HepG2 (cell line): ENCODE measurements at regions not wholly inside any gene's neighbourhood (a gene's known extent, or its start where the extent isn't known, plus 50 kb on each side); places are given as distances from the start of the nearest gene placed in this dataset.
A peak's percentile ranks its signal among the peaks of the same experiment; 100 is the strongest.

Experiments
- ATAC-seq: fragments of 200-7000 bp; cut with Tn5 transposase; 3 replicates; pipeline ENCODE4 v1.9.1; 2020; ENCODE audit warnings: mild to moderate bottlenecking, moderate library complexity
- BruUV-seq: library from RNA; stranded (reverse); fragments of 400-500 nt; replicated peaks from 2 replicates; lab custom pipeline; 2021; lab: Mats Ljungman, UMichigan
- CTCF ChIA-PET: fragments of 300-600 bp; formaldehyde crosslinking; extraction: SDS; loops from one replicate; lab custom pipeline; 2021; ENCODE audit warnings: low total read pairs, inconsistent platforms, low intra/inter-chr PET ratio; lab: Yijun Ruan, JAX
- POLR2A ChIA-PET: fragments of 350-600 bp; sonication (Branson Sonifier 250); formaldehyde crosslinking; loops from one replicate; lab custom pipeline; 2020; ENCODE audit warnings: antibody characterized with exemption, inconsistent platforms; lab: Yijun Ruan, JAX
- DNase-seq: peaks from one replicate; pipeline ENCODE4 v3.0.0-alpha.2; 2015; ENCODE audit warnings: low spot score
- FAIRE-seq: peaks from 3 replicates; lab custom pipeline; 2011; peaks lifted over from hg19 to GRCh38; lab: Jason Lieb, UNC
- H2AFZ ChIP-seq: one replicate; pipeline ENCODE4 v1.6.1; 2011; ENCODE audit warnings: low read length, inconsistent platforms
- H3K27ac ChIP-seq: fragments of 300-600 bp; 3 replicates; pipeline ENCODE4 v1.8.0; 2011; ENCODE audit warnings: mixed run types, mild to moderate bottlenecking, mixed read lengths, low read length, inconsistent platforms; ENCODE audit not compliant: insufficient read depth; ENCODE audit errors: extremely low read length
- H3K27me3 ChIP-seq, 2 experiments: fragments of 200-600 bp in 1 of 2; 2 replicates in 1 of 2; 3 replicates in 1 of 2; pipeline versions ENCODE4 v1.6.0 to v1.8.0; 2011; ENCODE audit warnings: low read length in 2 of 2, mild to moderate bottlenecking in 2 of 2, moderate library complexity in 2 of 2, inconsistent platforms in 1 of 2; ENCODE audit not compliant: insufficient read depth in 2 of 2, control insufficient read depth in 1 of 2
- H3K36me3 ChIP-seq, 2 experiments: fragments of 200-600 bp in 1 of 2; replicated peaks in 1 of 2; 2 replicates in 1 of 2; 3 replicates in 1 of 2; pipeline versions ENCODE4 v1.5.1 to v1.8.0; 2011; ENCODE audit warnings: low read length in 2 of 2, inconsistent platforms in 1 of 2; ENCODE audit not compliant: insufficient read depth in 2 of 2, control insufficient read depth in 1 of 2
- H3K4me1 ChIP-seq: 2 replicates; pipeline ENCODE4 v1.5.1; 2012; ENCODE audit warnings: low read length, inconsistent platforms; ENCODE audit not compliant: insufficient read depth
- H3K4me2 ChIP-seq: 2 replicates; pipeline ENCODE4 v1.6.0; 2011; ENCODE audit warnings: low read depth, low read length, inconsistent platforms
- H3K4me3 ChIP-seq, 3 experiments: fragments of 200-600 bp in 1 of 3; sonication (generic), shearing (Covaris generic) in 1 of 3; replicated peaks in 1 of 3; 2 replicates each; pipeline ENCODE4 v1.5.1; 2011 to 2016; ENCODE audit warnings: low read length in 3 of 3, inconsistent platforms in 2 of 3, low read depth in 2 of 3, mild to moderate bottlenecking in 2 of 3, control low read depth in 1 of 3, mixed read lengths in 1 of 3; ENCODE audit not compliant: insufficient read depth in 1 of 3
- H3K79me2 ChIP-seq: one replicate; pipeline ENCODE4 v1.6.1; 2011; ENCODE audit warnings: low read length, inconsistent platforms; ENCODE audit not compliant: insufficient read depth
- H3K9ac ChIP-seq: 2 replicates; pipeline ENCODE4 v1.6.0; 2011; ENCODE audit warnings: mild to moderate bottlenecking, low read depth, low read length, inconsistent platforms; ENCODE audit not compliant: insufficient read depth
- H3K9me3 ChIP-seq: 2 replicates; pipeline ENCODE4 v1.5.1; 2012; ENCODE audit warnings: mild to moderate bottlenecking, low read length
- H4K20me1 ChIP-seq: 2 replicates; pipeline ENCODE4 v1.6.0; 2011; ENCODE audit warnings: inconsistent platforms, mild to moderate bottlenecking, low read length, moderate library complexity; ENCODE audit not compliant: insufficient read depth
- CEBPB ChIP-seq: IDR thresholded peaks from 2 replicates; pipeline ENCODE4 v1.6.1; 2011; ENCODE audit warnings: low read depth, low read length, improper control_type of control experiment, borderline replicate concordance
- EED ChIP-seq: sonication (generic); formaldehyde crosslinking; IDR thresholded peaks from 2 replicates; pipeline ENCODE4 v1.5.0; 2020; ENCODE audit warnings: mild to moderate bottlenecking, missing genetic modification reagents
- FOSL1 ChIP-seq: sonication (generic); formaldehyde crosslinking; IDR thresholded peaks from 2 replicates; pipeline ENCODE4 v1.9.0; 2021; ENCODE audit warnings: missing genetic modification reagents, borderline replicate concordance
- GATAD2A ChIP-seq: IDR thresholded peaks from 2 replicates; pipeline ENCODE4 v1.6.1; 2016
- SOX5 ChIP-seq: IDR thresholded peaks from 2 replicates; pipeline ENCODE4 v1.6.1; 2016; ENCODE audit warnings: borderline replicate concordance
- ZNF337 ChIP-seq: sonication (generic); formaldehyde crosslinking; IDR thresholded peaks from 2 replicates; pipeline ENCODE4 v1.5.1; 2020; ENCODE audit warnings: missing genetic modification reagents, low read depth, mild to moderate bottlenecking, borderline replicate concordance
- ZNF891 ChIP-seq: sonication (generic); formaldehyde crosslinking; IDR thresholded peaks from 2 replicates; pipeline ENCODE4 v1.5.0; 2020; ENCODE audit warnings: mild to moderate bottlenecking, missing genetic modification reagents
- WGBS: methylation state at CpG from one replicate; pipeline ENCODE4 v1.1.6; 2017; ENCODE audit warnings: low lambda C conversion rate; 5-methylcytosine and 5-hydroxymethylcytosine counted together
- in situ Hi-C: cut with HindIII; loops from 2 replicates; pipeline ENCODE4 v1.10.0; 2017; ENCODE audit warnings: low pct_unique_long_range_greater_than_20kb; ENCODE audit not compliant: extremely low pct_ligation_motif_present
- intact Hi-C: fragments of 100-400 bp; cut with micrococcal nuclease; formaldehyde crosslinking; loops from one replicate; pipeline ENCODE4 v1.10.0; 2022; ENCODE audit not compliant: unreplicated experiment
- TF ChIP-seq, protein P1 (sequence below): sonication (generic); formaldehyde crosslinking; IDR thresholded peaks from 2 replicates; pipeline ENCODE4 v1.8.1; 2023; ENCODE audit warnings: mild to moderate bottlenecking, moderate library complexity, missing genetic modification reagents
- TF ChIP-seq, protein P2 (sequence below): sonication (generic); IDR thresholded peaks from 2 replicates; pipeline ENCODE4 v1.6.1; 2016; ENCODE audit warnings: low read depth, borderline replicate concordance
- TF ChIP-seq, protein P3 (sequence below), 2 experiments: fragments of 450-650 bp in 1 of 2; sonication (generic) in 1 of 2; formaldehyde crosslinking; IDR thresholded peaks; 2 replicates each; pipeline versions ENCODE4 v1.5.0 to v1.8.0; 2020 to 2022; ENCODE audit warnings: mild to moderate bottlenecking in 1 of 2, missing genetic modification reagents in 1 of 2
- TF ChIP-seq, protein P4 (sequence below): sonication (generic); formaldehyde crosslinking; IDR thresholded peaks from 2 replicates; pipeline ENCODE4 v1.5.1; 2020; ENCODE audit warnings: mild to moderate bottlenecking, missing genetic modification reagents, borderline replicate concordance

DNA sequence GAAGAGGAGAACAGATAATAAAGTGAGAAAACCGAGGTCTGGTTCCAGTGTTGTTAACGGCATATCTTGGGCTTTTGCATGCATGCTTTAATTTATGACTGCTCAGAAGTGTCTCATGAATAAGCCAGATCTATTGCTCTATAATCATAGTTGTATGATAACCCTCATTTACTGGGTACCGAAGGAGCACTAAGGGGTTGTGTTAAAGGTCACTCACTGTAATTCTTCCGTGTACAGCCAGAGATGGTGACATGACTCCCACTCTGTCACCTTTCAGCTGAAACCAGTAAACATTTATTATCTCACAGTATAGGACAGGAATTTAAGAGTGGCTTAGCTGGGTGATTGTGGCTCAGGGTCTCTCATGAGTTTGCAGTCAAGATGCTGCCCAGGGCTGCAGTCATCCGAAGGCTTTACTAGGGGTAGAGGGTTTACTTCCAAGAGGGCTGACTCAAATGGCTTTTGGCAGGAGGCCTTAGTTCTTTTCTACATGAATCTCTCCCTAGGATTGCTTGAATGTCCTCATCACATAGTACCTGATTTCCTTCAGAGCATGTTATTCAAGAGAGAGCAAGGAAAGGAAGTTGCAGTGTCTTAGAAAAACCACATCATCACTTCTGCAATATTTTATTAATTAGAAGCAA, 107.0 kb downstream of the NAB1 start (continued):
- TF ChIP-seq, protein P1, sequence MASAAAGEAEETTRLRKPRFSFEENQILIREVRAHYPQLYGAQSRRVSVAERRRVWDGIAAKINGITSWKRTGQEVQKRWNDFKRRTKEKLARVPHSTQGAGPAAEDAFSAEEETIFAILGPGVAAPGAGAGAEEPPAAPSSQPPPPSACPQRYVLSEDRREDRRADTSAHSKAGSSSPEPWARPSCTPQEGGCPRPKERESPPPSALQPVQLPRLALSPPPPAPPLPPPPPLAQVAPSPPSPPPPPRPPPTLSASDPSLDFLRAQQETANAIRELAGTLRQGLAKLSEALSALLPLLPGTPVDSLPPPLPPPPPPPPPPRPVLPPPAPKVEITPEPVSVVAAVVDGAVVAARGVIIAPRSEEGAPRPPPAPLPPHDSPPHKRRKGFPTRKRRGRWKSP: no peak
- no peak for TF ChIP-seq ZNF891 (CRISPR knock-in tag)
- TF ChIP-seq, protein P2, sequence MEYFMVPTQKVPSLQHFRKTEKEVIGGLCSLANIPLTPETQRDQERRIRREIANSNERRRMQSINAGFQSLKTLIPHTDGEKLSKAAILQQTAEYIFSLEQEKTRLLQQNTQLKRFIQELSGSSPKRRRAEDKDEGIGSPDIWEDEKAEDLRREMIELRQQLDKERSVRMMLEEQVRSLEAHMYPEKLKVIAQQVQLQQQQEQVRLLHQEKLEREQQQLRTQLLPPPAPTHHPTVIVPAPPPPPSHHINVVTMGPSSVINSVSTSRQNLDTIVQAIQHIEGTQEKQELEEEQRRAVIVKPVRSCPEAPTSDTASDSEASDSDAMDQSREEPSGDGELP: no peak

DNA sequence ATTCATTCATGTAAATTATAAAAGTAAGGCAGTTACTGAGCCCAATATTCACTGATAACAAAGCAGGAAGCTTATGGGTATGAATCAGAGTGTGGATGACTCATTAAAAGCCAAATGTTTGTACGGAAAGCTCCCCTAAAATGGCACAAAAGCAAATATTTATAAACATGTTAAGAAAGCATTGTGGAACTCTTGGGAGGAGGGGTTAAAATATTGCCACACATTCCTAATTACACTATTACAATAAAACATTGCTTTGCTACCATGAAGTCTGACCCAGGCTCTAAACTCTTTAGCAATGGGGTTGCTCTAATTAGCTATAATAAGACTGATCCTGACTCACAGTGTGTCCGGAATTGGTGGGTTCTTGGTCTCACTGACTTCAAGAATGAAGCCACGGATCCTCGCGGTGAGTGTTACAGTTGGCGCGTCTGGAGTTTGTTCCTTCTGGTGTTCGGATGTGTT, 110.9 kb downstream of the NAB1 start:
- no peaks in the 10 kb centered on the region for H3K27me3 ChIP-seq
- H3K9me3 ChIP-seq: no peaks in the 10 kb centered on the region
- in situ Hi-C loops (no loop called here), intact Hi-C loops (no loop called here)
- POLR2A ChIA-PET: interaction anchor here (0.7 to 1.3 kb wide), 2 partner anchors 50 to 65 kb away, joined by 4 read pairs; no protein-coding TSS in a partner anchor
- H3K9ac ChIP-seq: no peak overlapping the region
- H4K20me1 ChIP-seq: no peaks in the 10 kb centered on the region
- no peak for FAIRE-seq
- no peak overlapping the region for H3K27ac ChIP-seq
- BruUV-seq: no TSS peak
- no peak overlapping the region for H2AFZ ChIP-seq
- ATAC-seq: peak; percentile 49; the same call in 2 of the 3 replicates
- H3K4me2 ChIP-seq: no peak overlapping the region
- peaks cover 8% of the 10 kb centered on the region; the same call in 1 of the 2 replicates for H3K4me1 ChIP-seq
- WGBS: 86% methylated on average over 8 of the region's 8 CpGs
- H3K79me2 ChIP-seq: no peaks in the 10 kb centered on the region
- no peaks in the 10 kb centered on the region for H3K36me3 ChIP-seq
- no peak overlapping the region for H3K4me3 ChIP-seq
- peak; percentile 49 for DNase-seq
- CTCF ChIA-PET: no interaction called here
- TF ChIP-seq, protein P2: no peak
- TF ChIP-seq, protein P3, sequence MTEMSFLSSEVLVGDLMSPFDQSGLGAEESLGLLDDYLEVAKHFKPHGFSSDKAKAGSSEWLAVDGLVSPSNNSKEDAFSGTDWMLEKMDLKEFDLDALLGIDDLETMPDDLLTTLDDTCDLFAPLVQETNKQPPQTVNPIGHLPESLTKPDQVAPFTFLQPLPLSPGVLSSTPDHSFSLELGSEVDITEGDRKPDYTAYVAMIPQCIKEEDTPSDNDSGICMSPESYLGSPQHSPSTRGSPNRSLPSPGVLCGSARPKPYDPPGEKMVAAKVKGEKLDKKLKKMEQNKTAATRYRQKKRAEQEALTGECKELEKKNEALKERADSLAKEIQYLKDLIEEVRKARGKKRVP (CRISPR knock-in tag; IDR thresholded peaks at IDR 0.05): peak in 1 of 2 experiments; percentile 34; a peak in 1 of 4 replicates
- TF ChIP-seq SOX5 (CRISPR knock-in tag): peak; percentile 63; the same call in 1 of the 2 replicates
- TF ChIP-seq GATAD2A (CRISPR knock-in tag): peak; percentile 44; the same call in 1 of the 2 replicates
- TF ChIP-seq EED (CRISPR knock-in tag): no peak
- TF ChIP-seq, protein P4, sequence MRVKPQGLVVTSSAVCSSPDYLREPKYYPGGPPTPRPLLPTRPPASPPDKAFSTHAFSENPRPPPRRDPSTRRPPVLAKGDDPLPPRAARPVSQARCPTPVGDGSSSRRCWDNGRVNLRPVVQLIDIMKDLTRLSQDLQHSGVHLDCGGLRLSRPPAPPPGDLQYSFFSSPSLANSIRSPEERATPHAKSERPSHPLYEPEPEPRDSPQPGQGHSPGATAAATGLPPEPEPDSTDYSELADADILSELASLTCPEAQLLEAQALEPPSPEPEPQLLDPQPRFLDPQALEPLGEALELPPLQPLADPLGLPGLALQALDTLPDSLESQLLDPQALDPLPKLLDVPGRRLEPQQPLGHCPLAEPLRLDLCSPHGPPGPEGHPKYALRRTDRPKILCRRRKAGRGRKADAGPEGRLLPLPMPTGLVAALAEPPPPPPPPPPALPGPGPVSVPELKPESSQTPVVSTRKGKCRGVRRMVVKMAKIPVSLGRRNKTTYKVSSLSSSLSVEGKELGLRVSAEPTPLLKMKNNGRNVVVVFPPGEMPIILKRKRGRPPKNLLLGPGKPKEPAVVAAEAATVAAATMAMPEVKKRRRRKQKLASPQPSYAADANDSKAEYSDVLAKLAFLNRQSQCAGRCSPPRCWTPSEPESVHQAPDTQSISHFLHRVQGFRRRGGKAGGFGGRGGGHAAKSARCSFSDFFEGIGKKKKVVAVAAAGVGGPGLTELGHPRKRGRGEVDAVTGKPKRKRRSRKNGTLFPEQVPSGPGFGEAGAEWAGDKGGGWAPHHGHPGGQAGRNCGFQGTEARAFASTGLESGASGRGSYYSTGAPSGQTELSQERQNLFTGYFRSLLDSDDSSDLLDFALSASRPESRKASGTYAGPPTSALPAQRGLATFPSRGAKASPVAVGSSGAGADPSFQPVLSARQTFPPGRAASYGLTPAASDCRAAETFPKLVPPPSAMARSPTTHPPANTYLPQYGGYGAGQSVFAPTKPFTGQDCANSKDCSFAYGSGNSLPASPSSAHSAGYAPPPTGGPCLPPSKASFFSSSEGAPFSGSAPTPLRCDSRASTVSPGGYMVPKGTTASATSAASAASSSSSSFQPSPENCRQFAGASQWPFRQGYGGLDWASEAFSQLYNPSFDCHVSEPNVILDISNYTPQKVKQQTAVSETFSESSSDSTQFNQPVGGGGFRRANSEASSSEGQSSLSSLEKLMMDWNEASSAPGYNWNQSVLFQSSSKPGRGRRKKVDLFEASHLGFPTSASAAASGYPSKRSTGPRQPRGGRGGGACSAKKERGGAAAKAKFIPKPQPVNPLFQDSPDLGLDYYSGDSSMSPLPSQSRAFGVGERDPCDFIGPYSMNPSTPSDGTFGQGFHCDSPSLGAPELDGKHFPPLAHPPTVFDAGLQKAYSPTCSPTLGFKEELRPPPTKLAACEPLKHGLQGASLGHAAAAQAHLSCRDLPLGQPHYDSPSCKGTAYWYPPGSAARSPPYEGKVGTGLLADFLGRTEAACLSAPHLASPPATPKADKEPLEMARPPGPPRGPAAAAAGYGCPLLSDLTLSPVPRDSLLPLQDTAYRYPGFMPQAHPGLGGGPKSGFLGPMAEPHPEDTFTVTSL (CRISPR knock-in tag): peak; percentile 28; the same call in 1 of the 2 replicates
- TF ChIP-seq FOSL1 (CRISPR knock-in tag): 0 out of 2 replicates have a peak, but pooled peaks have one; percentile 15
- TF ChIP-seq ZNF337 (CRISPR knock-in tag): no peak
- TF ChIP-seq CEBPB: peak; percentile 67; the same call in 1 of the 2 replicates
